ENCODE measurements at regions not wholly inside any gene's neighbourhood (a gene's known extent, or its start where the extent isn't known, plus 50 kb on each side); places are given as distances from the start of the nearest gene placed in this dataset.

GRCh38 chr2:215794829-215795546 is 218.4 kb downstream of the MREG start:
- TF ChIP-seq, protein P1, sequence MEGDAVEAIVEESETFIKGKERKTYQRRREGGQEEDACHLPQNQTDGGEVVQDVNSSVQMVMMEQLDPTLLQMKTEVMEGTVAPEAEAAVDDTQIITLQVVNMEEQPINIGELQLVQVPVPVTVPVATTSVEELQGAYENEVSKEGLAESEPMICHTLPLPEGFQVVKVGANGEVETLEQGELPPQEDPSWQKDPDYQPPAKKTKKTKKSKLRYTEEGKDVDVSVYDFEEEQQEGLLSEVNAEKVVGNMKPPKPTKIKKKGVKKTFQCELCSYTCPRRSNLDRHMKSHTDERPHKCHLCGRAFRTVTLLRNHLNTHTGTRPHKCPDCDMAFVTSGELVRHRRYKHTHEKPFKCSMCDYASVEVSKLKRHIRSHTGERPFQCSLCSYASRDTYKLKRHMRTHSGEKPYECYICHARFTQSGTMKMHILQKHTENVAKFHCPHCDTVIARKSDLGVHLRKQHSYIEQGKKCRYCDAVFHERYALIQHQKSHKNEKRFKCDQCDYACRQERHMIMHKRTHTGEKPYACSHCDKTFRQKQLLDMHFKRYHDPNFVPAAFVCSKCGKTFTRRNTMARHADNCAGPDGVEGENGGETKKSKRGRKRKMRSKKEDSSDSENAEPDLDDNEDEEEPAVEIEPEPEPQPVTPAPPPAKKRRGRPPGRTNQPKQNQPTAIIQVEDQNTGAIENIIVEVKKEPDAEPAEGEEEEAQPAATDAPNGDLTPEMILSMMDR (IDR thresholded peaks at IDR 0.05): no peak
- no peak for TF ChIP-seq EZH2 (IDR thresholded peaks at IDR 0.05; ENCODE audit: borderline replicate concordance, insufficient read depth, low read depth, low read length, poor library complexity, severe bottlenecking)
